Prostate gland (tissue), 2 donors: ENCODE measurements at regions not wholly inside any gene's neighbourhood (a gene's known extent, or its start where the extent isn't known, plus 50 kb on each side); places are given as distances from the start of the nearest gene placed in this dataset.

ENCODE experiments used
- POLR2A ChIP-seq: fragments of 450-650 bp; IDR thresholded peaks from one replicate; pipeline ENCODE4 v1.6.1; 2016; ENCODE audit warnings: antibody characterized with exemption, mild to moderate bottlenecking
- POLR2AphosphoS5 ChIP-seq: sonication (generic); formaldehyde crosslinking; IDR thresholded peaks from one replicate; pipeline ENCODE4 v1.6.1; 2017; ENCODE audit warnings: antibody characterized with exemption
- TF ChIP-seq, protein P1 (sequence below), 4 experiments: fragments of 200-600 bp in 2 of 4; fragments of 450-650 bp in 2 of 4; sonication (generic) in 2 of 4; IDR thresholded peaks; 1 replicate in 3 of 4; 2 replicates in 1 of 4; pipeline ENCODE4 v1.5.1; 2016 to 2019; ENCODE audit warnings: antibody characterized with exemption in 4 of 4, mild to moderate bottlenecking in 2 of 4, moderate library complexity in 2 of 4

DNA sequence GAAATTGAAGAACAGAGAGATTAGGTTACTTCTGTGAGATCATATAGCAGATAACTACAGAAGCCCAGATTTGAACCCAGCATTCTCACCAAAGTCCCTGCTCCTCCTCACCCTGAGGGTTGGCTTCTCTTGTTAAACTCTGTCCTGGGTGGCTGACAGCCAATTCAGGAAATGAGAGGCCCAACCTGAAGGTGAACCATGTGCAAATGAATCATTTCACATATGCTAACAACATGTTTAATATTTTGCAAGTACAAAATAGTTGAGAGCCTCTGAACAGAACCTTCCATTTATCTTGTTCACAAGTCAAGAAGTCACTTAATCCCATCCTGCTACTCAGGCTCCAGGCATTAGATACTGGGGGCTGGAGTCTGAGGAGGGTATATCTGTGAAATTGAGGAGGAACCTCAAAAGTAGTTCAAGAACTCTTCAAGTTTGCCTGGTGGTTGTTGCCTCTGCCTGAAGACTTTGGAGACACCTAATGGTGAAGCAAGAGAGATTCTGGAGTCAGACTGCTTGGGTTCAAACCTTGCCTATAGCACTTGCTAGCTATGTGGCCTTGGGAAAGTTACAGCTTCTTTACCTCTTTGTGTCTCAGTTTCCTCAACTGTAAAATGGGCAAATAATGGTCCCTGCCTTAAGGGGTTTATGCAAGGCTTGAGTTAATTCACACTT lies 564.0 kb downstream of the PSAT1 start:
- TF ChIP-seq POLR2A (no peak), POLR2AphosphoS5 (no peak)
- TF ChIP-seq, protein P1, sequence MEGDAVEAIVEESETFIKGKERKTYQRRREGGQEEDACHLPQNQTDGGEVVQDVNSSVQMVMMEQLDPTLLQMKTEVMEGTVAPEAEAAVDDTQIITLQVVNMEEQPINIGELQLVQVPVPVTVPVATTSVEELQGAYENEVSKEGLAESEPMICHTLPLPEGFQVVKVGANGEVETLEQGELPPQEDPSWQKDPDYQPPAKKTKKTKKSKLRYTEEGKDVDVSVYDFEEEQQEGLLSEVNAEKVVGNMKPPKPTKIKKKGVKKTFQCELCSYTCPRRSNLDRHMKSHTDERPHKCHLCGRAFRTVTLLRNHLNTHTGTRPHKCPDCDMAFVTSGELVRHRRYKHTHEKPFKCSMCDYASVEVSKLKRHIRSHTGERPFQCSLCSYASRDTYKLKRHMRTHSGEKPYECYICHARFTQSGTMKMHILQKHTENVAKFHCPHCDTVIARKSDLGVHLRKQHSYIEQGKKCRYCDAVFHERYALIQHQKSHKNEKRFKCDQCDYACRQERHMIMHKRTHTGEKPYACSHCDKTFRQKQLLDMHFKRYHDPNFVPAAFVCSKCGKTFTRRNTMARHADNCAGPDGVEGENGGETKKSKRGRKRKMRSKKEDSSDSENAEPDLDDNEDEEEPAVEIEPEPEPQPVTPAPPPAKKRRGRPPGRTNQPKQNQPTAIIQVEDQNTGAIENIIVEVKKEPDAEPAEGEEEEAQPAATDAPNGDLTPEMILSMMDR (IDR thresholded peaks at IDR 0.05): no peak
